Activated gamma-delta T cell treated with anti-CD3 and anti-CD28 coated beads, Interleukin-2, amount 50 U/mL, for 16 hours (primary cell): ENCODE measurements at regions not wholly inside any gene's neighbourhood (a gene's known extent, or its start where the extent isn't known, plus 50 kb on each side); places are given as distances from the start of the nearest gene placed in this dataset.
"Not testable (repeated sequence)": the region's sequence is repeated elsewhere in the genome, so short reads cannot be mapped to it uniquely, and the experiment has no call there.

Experiments used
- DNase-seq: peaks from one replicate; pipeline ENCODE4 v3.0.0-alpha.2; 2020; ENCODE audit warnings: low read depth

DNA sequence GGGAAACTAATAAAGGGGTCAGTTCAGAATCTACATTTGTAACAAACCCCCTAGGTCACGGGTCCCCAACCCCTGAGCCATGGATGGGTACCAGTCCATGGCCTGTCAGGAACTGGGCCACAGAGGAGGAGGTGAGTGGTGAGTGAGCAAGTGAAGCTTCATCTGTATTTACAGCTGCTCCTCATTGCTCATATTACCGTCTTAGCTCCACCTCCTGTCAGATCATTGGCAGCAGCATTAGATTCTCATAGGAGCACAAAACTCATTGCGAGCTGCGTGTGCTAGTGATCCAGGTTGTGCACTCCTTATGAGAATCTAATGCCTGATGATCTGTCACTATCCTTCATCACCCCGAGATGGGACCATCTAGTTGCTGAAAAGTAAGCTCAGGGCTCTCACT, 88.4 kb upstream of the MPP7 start:
- no peak for DNase-seq

GRCh38 chr10:28393956-28394568, 91.2 kb upstream of the MPP7 start:
- peak; percentile 47 for DNase-seq

- no peak for DNase-seq
Measured at GRCh38 chr10:28396331-28396730, 93.5 kb upstream of the MPP7 start.

GRCh38 chr10:28397229-28397628, 94.4 kb upstream of the MPP7 start:
- DNase-seq: no peak

DNA sequence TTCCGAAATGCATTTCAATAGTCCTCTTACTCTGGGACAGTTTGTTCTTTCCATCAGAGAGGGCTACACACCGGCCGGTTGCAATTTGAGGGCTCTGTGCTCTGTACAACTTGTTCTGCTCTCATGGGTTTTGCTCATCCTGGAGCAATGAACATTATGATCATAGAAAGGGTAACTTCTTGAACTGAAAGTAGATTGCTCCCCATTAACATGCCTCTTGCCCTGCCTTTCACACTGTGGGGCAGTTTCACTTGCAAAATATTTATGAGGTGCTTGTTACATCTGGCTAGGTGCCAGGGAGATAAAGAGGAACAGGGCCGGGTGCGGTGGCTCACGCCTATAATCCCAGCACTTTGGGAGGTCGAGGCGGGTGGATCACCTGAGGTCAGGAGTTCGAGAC, 97.3 kb upstream of the MPP7 start:
- no peak for DNase-seq

- no peak for DNase-seq
Measured at GRCh38 chr10:28400681-28401080, 97.8 kb upstream of the MPP7 start.

DNA sequence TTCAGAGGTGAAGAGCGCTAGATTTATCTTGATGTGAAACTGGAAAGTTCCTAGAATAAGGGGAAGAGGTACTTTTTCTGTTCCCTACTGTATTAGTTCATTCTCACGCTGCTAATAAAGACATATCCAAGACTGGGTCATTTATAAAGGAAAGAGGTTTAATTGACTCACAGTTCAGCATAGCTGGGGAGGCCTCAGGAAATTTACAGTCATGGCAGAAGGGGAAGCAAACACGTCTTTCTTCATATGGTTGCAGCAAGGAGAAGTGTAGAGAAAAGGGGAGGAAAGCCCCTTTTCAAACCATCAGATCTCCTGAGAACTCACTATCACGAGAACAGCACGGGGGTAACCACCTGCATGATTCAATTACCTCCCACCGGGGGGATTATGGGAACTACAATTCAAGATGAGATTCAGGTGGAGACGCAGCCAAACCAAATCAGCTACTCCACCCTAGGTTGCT, 99.8 kb upstream of the MPP7 start:
- DNase-seq: not testable (repeated sequence)

DNA sequence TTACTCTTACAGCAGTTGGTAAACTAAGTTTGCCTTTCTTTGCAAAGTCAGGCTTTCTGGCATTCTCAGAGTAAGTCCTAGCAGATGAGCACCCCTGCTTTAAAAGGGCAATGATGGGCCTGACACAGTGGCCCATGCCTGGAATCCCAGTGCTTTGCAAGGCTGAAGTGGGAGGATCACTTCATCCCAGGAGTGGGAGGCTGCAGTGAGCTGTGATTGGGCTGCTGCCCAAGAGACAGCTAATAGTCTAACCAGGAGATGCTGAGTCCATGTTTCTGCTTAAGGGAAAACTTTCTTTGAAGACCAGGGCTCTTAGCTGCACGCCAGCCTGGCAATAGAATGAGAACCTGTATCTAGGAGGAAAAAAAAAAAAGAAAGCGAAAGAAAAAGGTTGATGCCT, 100.2 kb upstream of the MPP7 start:
- DNase-seq: no peak

GRCh38 chr10:28408237-28408777, 105.4 kb upstream of the MPP7 start:
- no peak for DNase-seq

DNA sequence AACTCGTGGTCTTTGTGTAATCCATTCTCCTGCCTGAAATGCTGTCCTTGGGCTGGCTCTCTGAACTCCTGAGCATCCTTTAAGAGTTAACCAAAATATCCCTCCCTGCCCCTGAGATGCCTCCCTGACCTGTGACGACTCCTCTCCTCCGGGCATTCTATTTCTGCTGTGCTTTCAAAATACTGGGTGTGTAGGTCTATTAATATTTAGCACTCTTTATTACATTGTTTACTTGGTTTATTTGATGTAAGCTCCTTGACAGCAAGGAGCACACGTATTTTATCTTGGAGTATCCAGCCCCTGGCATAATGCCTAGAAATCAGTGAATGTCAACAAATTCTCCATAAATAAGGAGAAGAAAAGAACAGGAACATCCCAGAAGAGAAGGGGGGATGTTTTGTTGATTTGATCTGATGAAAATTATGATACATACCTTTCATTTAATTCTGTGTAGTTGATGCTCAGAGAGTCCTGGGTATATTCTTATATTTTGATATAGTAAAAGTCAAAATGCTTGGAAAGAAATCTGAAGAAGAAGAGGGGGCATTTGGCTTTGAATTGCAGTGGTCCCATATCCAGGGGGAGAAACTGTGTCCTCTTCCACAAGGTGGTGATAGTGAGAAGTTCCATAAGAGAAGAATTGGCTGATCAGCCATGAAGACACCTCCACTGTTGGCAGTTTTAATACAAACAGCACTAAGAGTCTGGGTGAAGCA, 107.7 kb upstream of the MPP7 start:
- DNase-seq: no peak

- DNase-seq: no peak
Measured at GRCh38 chr10:28411136-28411460, 108.2 kb upstream of the MPP7 start.

- no peak for DNase-seq
Measured at GRCh38 chr10:28411648-28412047, 108.8 kb upstream of the MPP7 start.

- no peak for DNase-seq
Measured at GRCh38 chr10:28418069-28418468, 114.8 kb upstream of the WAC start.

GRCh38 chr10:28425422-28425821, 107.5 kb upstream of the WAC start:
- DNase-seq: no peak

GRCh38 chr10:28426392-28427159, 106.3 kb upstream of the WAC start:
- no peak for DNase-seq

DNA sequence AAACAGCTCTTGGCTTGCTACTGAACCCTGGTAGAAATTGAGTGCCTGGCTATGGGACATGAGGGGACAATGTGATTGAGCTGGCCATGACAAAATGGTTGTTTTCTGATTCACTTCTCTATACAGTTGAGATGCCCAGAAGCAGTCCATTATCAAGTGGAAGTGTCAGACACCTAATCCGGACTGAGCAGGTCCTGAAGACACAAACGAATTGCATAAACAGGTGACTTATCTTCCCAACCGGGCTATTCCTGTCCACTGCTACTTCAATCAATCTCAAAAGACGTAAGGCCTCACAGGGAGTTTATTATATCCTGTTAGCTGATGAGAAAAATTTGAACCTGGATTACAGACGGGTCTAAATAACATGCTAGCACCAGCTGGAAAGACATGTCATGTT, 105.5 kb upstream of the WAC start:
- DNase-seq: no peak

DNA sequence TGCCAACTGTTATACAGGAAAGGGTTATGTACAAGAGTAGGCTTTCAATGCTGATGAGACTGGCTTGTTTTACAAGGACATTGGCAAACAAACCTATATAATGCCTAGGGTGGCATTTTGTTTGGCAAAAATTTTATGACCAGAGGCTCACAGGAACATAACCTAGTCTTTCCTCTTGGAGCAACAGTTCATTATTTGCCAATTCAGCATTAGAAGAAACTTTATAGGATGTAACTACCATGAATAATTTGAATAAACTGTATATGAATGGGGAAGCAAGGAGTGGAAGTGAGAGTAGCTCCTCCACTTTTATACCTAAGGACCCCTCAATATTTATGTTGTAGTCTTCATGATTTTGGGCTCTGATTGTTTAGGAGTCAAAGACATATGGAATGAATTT, 103.9 kb upstream of the WAC start:
- DNase-seq: no peak

GRCh38 chr10:28429573-28430216, 103.2 kb upstream of the WAC start:
- no peak for DNase-seq

DNA sequence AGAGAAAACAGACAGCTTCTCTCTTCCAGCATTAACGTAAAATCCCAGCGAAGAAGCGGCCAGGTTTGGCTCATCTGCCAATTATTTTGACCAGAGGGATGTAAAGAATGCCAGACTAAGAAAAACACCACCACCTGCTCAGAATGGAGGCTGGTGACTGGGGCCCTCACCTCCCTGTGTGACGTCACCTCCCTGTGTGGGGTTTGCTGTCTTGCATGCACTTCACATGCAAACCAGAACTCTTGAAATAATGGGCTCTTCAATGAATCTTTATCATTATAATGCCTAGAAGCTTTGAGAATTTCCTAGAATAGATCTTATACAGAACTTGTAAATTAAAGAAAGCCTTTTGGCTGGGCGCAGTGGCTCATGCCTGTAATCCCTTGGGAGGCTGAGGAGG, 101.8 kb upstream of the WAC start:
- DNase-seq: no peak

DNA sequence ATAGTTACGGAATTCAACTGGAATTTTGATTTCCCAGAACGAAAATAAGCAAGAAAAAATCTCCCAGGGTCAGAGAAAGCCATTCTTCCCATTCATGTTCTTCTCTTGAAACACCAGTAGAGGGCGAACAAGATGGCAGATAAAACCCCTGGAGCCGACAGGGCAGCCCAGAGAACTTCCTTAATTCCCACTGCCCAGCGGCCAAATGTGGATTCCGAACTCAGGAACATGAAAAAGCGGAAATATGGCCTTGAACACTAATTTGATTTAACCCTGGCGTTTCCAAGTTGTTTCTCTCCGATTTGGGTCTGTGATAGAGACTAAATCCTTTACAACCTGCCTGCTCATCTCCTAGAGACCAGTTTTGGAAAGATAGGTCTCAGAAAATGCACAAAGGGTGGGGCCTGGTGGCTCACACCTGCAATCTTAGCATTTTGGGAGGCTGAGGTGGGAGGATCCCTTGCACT, 100.7 kb upstream of the WAC start:
- peak; percentile 2 for DNase-seq

- no peak for DNase-seq
Measured at GRCh38 chr10:28434063-28434462, 98.9 kb upstream of the WAC start.

GRCh38 chr10:28442403-28442802, 90.5 kb upstream of the WAC start:
- no peak for DNase-seq
